Thyroid gland (tissue), 4 donors: ENCODE measurements at regions not wholly inside any gene's neighbourhood (a gene's known extent, or its start where the extent isn't known, plus 50 kb on each side); places are given as distances from the start of the nearest gene placed in this dataset.

Experiments used
- POLR2A ChIP-seq, 2 donors: fragments of 450-650 bp; IDR thresholded peaks; one replicate each; pipeline ENCODE4 v1.6.1; 2017; ENCODE audit warnings: antibody characterized with exemption in 2 of 2, mild to moderate bottlenecking in 2 of 2, moderate library complexity in 1 of 2
- TF ChIP-seq, protein P1 (sequence below), 6 experiments: fragments of 200-600 bp in 3 of 6; fragments of 450-650 bp in 3 of 6; sonication (generic) in 3 of 6; IDR thresholded peaks; one replicate each; pipeline ENCODE4 v1.5.1; 2016 to 2019; ENCODE audit warnings: antibody characterized with exemption in 6 of 6, mild to moderate bottlenecking in 2 of 6, inconsistent platforms in 1 of 6, moderate library complexity in 1 of 6

DNA sequence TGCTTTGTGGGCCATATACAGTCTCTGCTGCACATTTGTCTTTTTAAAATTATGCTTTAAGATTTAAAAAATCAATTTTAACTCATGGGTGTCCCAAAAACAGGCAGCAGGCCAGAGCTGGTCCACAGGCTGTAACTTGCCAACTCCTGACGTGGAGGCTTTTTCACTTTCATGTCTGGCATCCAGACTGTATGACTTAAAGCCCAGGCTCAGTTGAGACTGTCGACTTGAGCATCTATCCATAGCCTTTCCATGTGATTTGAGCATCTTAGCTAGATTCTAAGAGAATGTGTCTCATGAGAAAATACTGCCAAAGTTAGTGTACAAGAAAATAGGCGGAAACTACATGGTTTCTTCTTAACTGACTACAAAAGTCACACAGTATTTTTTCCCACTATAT, 559.0 kb upstream of the TUSC1 start:
- TF ChIP-seq, protein P1, sequence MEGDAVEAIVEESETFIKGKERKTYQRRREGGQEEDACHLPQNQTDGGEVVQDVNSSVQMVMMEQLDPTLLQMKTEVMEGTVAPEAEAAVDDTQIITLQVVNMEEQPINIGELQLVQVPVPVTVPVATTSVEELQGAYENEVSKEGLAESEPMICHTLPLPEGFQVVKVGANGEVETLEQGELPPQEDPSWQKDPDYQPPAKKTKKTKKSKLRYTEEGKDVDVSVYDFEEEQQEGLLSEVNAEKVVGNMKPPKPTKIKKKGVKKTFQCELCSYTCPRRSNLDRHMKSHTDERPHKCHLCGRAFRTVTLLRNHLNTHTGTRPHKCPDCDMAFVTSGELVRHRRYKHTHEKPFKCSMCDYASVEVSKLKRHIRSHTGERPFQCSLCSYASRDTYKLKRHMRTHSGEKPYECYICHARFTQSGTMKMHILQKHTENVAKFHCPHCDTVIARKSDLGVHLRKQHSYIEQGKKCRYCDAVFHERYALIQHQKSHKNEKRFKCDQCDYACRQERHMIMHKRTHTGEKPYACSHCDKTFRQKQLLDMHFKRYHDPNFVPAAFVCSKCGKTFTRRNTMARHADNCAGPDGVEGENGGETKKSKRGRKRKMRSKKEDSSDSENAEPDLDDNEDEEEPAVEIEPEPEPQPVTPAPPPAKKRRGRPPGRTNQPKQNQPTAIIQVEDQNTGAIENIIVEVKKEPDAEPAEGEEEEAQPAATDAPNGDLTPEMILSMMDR (IDR thresholded peaks at IDR 0.05), result no peak
- no peak for TF ChIP-seq POLR2A (IDR thresholded peaks at IDR 0.05)
